AG04450 (cell line): ENCODE measurements at regions not wholly inside any gene's neighbourhood (a gene's known extent, or its start where the extent isn't known, plus 50 kb on each side); places are given as distances from the start of the nearest gene placed in this dataset.
A peak's percentile ranks its signal among the peaks of the same experiment; 100 is the strongest.
"Not testable (repeated sequence)": the region's sequence is repeated elsewhere in the genome, so short reads cannot be mapped to it uniquely, and the experiment has no call there.

Experiments used
- CTCF ChIA-PET: fragments of 300-600, 350-600 bp; formaldehyde crosslinking; extraction: SDS; loops from one replicate; lab custom pipeline; 2022; ENCODE audit warnings: antibody characterized with exemption, inconsistent platforms; lab: Charles Lee
- POLR2A ChIA-PET: fragments of 350-600 bp; formaldehyde crosslinking; extraction: SDS; loops from one replicate; lab custom pipeline; 2021; ENCODE audit warnings: antibody characterized with exemption, inconsistent platforms; lab: Yijun Ruan, JAX
- DNase-seq: peaks from one replicate; pipeline ENCODE4 v3.0.0-alpha.2; 2011; ENCODE audit warnings: low read depth, low spot score
- H3K27ac ChIP-seq: one replicate; pipeline ENCODE4 v1.5.1; 2012; ENCODE audit warnings: low read depth, low read length, control low read depth
- H3K27me3 ChIP-seq: one replicate; pipeline ENCODE4 v1.6.0; 2012; ENCODE audit warnings: low read length; ENCODE audit not compliant: control insufficient read depth, insufficient read depth
- H3K4me3 ChIP-seq: 2 replicates; pipeline ENCODE4 v1.5.1; 2011; ENCODE audit warnings: mild to moderate bottlenecking, low read depth, low read length, control low read depth
- H3K9me3 ChIP-seq: 2 replicates; pipeline ENCODE4 v1.5.1; 2012; ENCODE audit warnings: low read length; ENCODE audit not compliant: control insufficient read depth, insufficient read depth
- TF ChIP-seq, protein P1 (sequence below): IDR thresholded peaks from 2 replicates; pipeline ENCODE4 v1.5.1; 2011; ENCODE audit warnings: low read depth, low read length, control low read depth, inconsistent platforms

DNA sequence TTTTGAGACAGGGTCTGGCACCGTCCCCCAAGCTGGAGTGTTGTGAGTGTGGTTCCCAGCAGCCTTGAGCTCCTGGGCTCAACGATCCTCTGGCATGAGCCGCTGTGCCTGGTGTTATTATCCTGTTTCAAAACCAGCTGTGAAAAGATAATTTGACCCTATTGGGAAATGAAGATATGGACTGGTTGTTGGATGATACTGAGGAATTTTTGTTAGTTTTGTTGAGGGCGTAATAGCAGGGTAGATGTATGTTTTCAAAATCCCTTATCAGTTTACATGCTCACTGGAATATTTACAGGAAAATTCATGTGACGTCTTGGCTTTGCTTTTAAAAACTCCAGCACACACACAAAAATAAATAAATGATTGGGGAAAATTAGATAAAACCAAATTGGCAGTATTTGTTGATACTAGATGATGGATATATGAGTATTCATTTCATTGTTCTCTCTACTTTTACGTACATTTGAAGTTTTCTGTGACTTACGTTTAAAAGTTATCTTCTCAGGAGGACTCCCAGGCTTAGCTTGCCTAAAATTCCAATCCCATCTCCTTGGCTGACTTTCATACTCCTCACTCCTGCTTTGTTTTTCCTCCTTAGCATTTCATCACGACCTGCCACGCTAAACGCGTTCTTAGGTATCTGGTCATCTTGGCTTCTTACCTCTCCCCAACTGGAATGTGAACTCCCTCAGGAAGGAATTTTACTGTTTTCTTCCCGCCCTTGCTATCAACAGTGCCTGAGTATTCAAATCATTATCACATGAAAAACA lies 56.8 kb upstream of the TFRC start:
- Histone ChIP-seq H3K27me3 (peaks cover 5% of the 10 kb centered on the region), H3K9me3 (peaks cover 8% of the 10 kb centered on the region; the same call in 1 of the 2 replicates), H3K4me3 (no peak overlapping the region), H3K27ac (peak overlapping the region; percentile 55)
- TF ChIP-seq, protein P1, sequence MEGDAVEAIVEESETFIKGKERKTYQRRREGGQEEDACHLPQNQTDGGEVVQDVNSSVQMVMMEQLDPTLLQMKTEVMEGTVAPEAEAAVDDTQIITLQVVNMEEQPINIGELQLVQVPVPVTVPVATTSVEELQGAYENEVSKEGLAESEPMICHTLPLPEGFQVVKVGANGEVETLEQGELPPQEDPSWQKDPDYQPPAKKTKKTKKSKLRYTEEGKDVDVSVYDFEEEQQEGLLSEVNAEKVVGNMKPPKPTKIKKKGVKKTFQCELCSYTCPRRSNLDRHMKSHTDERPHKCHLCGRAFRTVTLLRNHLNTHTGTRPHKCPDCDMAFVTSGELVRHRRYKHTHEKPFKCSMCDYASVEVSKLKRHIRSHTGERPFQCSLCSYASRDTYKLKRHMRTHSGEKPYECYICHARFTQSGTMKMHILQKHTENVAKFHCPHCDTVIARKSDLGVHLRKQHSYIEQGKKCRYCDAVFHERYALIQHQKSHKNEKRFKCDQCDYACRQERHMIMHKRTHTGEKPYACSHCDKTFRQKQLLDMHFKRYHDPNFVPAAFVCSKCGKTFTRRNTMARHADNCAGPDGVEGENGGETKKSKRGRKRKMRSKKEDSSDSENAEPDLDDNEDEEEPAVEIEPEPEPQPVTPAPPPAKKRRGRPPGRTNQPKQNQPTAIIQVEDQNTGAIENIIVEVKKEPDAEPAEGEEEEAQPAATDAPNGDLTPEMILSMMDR = no peak
- ChIA-PET POLR2A (interaction anchor here (0.6 kb wide), 1 partner anchor 64 kb away, joined by 6 read pairs; no protein-coding TSS in a partner anchor), CTCF (interaction anchor here (0.6 kb wide), 1 partner anchor 20 kb away, joined by 3 read pairs; no protein-coding TSS in a partner anchor)
- DNase-seq = peak; percentile 55

DNA sequence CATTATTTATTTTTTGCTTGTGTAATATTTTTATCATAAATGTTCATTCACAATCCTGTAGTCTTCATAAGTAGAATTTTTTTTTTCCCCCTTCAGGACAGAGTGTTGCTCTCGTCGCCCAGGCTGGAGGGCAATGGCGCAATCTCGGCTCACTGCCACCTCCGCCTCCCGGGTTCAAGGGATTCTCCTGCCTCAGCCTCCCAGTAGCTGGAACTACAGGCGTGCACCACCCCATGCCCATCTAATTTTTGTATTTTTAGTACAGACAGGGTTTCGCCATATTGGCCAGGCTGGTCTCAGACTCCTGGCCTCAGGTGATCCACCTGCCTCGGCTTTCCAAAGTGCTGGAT lies 54.7 kb upstream of the TFRC start:
- H3K27me3 ChIP-seq = peaks cover 15% of the 10 kb centered on the region
- H3K27ac ChIP-seq, DNase-seq, CTCF ChIA-PET, H3K4me3 ChIP-seq, POLR2A ChIA-PET, H3K9me3 ChIP-seq: not testable (repeated sequence)

DNA sequence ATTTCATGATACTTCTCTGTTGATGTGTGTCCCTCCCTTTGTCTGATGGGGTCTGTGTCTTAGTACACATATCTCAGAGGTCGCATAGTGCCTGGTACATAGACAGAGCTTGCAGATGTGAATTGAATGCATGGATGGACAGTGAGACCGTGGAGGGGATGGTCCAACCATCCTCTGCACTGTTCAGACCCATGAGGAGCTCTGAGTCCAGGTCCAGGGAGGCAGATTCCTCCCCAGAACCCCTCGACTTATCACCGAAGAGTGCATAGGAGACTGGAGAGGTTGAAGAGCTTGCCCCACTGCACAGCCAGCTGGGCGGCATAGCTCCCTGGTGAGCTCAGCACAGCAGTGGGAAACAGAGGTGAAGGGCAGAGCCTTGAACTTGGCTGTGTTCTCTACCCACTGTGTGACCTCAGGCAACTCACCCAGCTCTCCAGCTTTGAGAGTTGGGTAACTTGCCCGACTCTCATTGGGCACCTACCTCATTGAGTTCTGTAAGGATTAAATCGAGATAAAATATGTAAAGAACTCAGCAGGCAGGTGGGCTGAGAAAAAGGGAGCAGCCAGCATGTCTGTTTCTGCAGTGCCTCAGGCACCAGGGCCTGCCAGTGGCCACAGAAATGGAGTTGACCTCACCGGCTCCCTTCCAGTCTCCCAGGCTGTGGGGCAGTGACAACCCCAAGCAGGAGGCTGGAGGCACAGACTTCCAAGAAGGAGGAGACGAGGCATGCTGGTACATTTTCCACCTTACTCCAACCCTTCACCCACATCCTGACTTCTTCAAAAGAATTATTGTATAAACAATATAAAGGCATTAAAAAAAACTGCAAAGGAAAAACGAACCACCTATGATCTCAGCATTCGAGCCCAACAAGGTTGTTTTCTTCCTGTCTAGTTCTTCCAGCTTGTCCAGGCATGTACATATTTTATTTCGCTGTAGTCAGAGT lies 54.1 kb upstream of the TFRC start:
- ChIA-PET CTCF (no interaction called here), POLR2A (interaction anchor here (0.6 kb wide), 1 partner anchor 629 kb away, joined by 3 read pairs; no protein-coding TSS in a partner anchor)
- Histone ChIP-seq H3K27ac (no peak overlapping the region), H3K27me3 (peaks cover 15% of the 10 kb centered on the region), H3K4me3 (no peak overlapping the region), H3K9me3 (no peaks in the 10 kb centered on the region; the same call in 1 of the 2 replicates)
- no peak for DNase-seq
- TF ChIP-seq, protein P1 = no peak

DNA sequence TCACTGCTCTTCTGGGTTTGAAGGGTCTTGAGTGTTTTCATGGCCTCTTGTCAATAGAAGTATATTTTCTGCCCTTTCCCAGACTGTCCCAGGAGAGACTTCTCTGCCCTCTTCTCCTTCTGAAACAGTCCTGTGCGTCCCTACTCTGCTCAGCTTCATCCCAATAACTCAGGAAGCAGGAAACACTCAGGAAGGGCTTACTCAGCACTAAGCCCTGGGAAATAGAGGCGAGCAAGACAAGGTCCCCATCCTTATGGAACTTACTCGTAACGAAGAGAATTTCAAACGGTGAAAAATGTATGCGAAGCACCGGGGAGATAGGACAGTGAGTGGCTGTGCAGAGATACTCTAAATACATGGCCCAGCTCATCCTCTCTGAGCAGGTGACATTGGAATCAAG lies 52.8 kb upstream of the TFRC start:
- Histone ChIP-seq H3K27ac (no peak overlapping the region), H3K27me3 (peaks cover 15% of the 10 kb centered on the region), H3K9me3 (no peaks in the 10 kb centered on the region; the same call in 1 of the 2 replicates), H3K4me3 (no peak overlapping the region)
- ChIA-PET POLR2A (no interaction called here), CTCF (interaction anchor here (0.9 kb wide), 1 partner anchor 61 kb away, joined by 3 read pairs; no protein-coding TSS in a partner anchor)
- no peak for DNase-seq
- TF ChIP-seq, protein P1 = no peak

DNA sequence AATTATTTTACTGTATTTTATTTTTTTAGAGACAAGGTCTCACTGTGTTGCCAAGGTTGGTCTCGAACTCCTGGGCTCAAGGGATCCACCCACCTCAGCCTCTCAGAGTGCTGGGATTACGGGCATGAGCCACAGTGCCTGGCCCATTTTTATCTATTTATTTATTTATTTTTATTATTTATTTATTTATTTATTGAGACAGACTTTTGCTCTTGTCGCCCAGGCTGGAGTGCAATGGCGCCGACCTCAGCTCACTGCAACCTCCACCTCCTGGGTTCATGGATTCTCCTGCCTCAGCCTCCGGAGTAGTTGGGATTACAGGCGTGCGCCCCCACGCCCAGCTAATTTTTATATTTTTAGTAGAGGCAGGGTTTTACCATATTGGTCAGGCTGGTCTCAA lies 52.0 kb upstream of the TFRC start:
- POLR2A ChIA-PET, H3K4me3 ChIP-seq: not testable (repeated sequence)

More for the DNA sequence above, 52.0 kb upstream of the TFRC start:
- DNase-seq, H3K9me3 ChIP-seq, H3K27ac ChIP-seq: not testable (repeated sequence)
- CTCF ChIA-PET = interaction anchor here (0.9 kb wide), 1 partner anchor 60 kb away, joined by 3 read pairs; no protein-coding TSS in a partner anchor
- peaks cover 15% of the 10 kb centered on the region for H3K27me3 ChIP-seq
